HCT116 (cell line): ENCODE measurements at regions not wholly inside any gene's neighbourhood (a gene's known extent, or its start where the extent isn't known, plus 50 kb on each side); places are given as distances from the start of the nearest gene placed in this dataset.

Experiments used
- EZH2 ChIP-seq: fragments of 200-600 bp; sonication (generic); IDR thresholded peaks from 2 replicates; pipeline ENCODE4 v1.6.1; 2017; ENCODE audit warnings: antibody characterized with exemption, mixed run types
- ZNF274 ChIP-seq: fragments of 200-500 bp; sonication (Bioruptor generic); IDR thresholded peaks from 2 replicates; pipeline ENCODE4 v1.6.1; 2014; ENCODE audit warnings: mild to moderate bottlenecking, low read depth, low read length, inconsistent platforms

- TF ChIP-seq EZH2 (no peak), ZNF274 (no peak)
Measured at GRCh38 chr5:61974680-61975079, 331.3 kb upstream of the KIF2A start.
